Keratinocyte (primary cell): ENCODE measurements at regions not wholly inside any gene's neighbourhood (a gene's known extent, or its start where the extent isn't known, plus 50 kb on each side); places are given as distances from the start of the nearest gene placed in this dataset.

ENCODE experiments used
- CTCF ChIP-seq, 3 experiments: IDR thresholded peaks in 1 of 3; conservative IDR thresholded peaks in 1 of 3; optimal IDR thresholded peaks in 1 of 3; 2 replicates in 2 of 3; 3 replicates in 1 of 3; pipeline versions ENCODE3 to v1.5.1; 2011; ENCODE audit warnings: low read length in 3 of 3, mild to moderate bottlenecking in 3 of 3, moderate library complexity in 2 of 3, control low read depth in 1 of 3, inconsistent platforms in 1 of 3; ENCODE audit not compliant: insufficient read depth in 2 of 3; ENCODE audit errors: extremely low read depth in 1 of 3
- EZH2 ChIP-seq: IDR thresholded peaks from one replicate; pipeline ENCODE4 v1.6.1; 2012; ENCODE audit warnings: inconsistent platforms, mild to moderate bottlenecking, low read length, moderate library complexity

- TF ChIP-seq CTCF (optimal IDR thresholded peaks at IDR 0.05 in 1 of 3, IDR thresholded peaks at IDR 0.05 in 1 of 3, conservative IDR thresholded peaks at IDR 0.05 in 1 of 3; ENCODE audit: extremely low read depth in 1 of 3, insufficient read depth in 2 of 3, low read length in 3 of 3) (no peak), EZH2 (no peak)
Observed at GRCh38 chr14:42090122-42090521, 483.4 kb downstream of the LRFN5 start.
